HCT116 (cell line): ENCODE measurements at regions not wholly inside any gene's neighbourhood (a gene's known extent, or its start where the extent isn't known, plus 50 kb on each side); places are given as distances from the start of the nearest gene placed in this dataset.

Source experiments
- ATAC-seq: fragments of 200-7000 bp; cut with Tn5 transposase; 2 replicates; pipeline ENCODE4 v1.9.1; 2020; ENCODE audit warnings: mild to moderate bottlenecking, moderate library complexity
- BruUV-seq: library from RNA; stranded (reverse); fragments of 400-500 nt; replicated peaks from 2 replicates; lab custom pipeline; 2021; lab: Mats Ljungman, UMichigan
- CTCF ChIA-PET: fragments of 300-600 bp; sonication (Branson Sonifier 250); formaldehyde crosslinking; loops from one replicate; lab custom pipeline; 2021; ENCODE audit warnings: antibody characterized with exemption; lab: Charles Lee
- POLR2A ChIA-PET: fragments of 300-600, 350-600 bp; sonication (Branson Sonifier 250); formaldehyde crosslinking; loops from one replicate; lab custom pipeline; 2021; ENCODE audit warnings: antibody characterized with exemption; lab: Charles Lee
- RAD21 ChIA-PET, 2 experiments: fragments of 300-600 bp; sonication (Branson Sonifier 250); formaldehyde crosslinking; loops; one replicate each; lab custom pipeline; 2023; ENCODE audit warnings: low total read pairs in 2 of 2; ENCODE audit not compliant: uncharacterized antibody in 2 of 2, unreplicated experiment in 2 of 2, low non-redundant PET in 1 of 2; lab: Charles Lee
- DNase-seq: peaks from one replicate; pipeline ENCODE4 v3.0.0-alpha.2; 2010; ENCODE audit warnings: low read depth, low spot score
- H2AFZ ChIP-seq: fragments of 200-600 bp; shearing (Covaris generic), sonication (generic); 2 replicates; pipeline ENCODE4 v1.6.1; 2017; ENCODE audit warnings: low read depth, mixed run types, mixed read lengths, antibody characterized with exemption, low read length; ENCODE audit not compliant: poor library complexity, severe bottlenecking
- H3K27ac ChIP-seq: 2 replicates; pipeline ENCODE4 v1.5.1; 2012; ENCODE audit warnings: low read depth, low read length
- H3K27me3 ChIP-seq: fragments of 200-600 bp; sonication (generic); 2 replicates; pipeline ENCODE4 v1.6.1; 2016; ENCODE audit warnings: mixed run types, low read length, mixed read lengths; ENCODE audit not compliant: insufficient read depth
- H3K36me3 ChIP-seq, 2 experiments: fragments of 200-500 bp in 1 of 2; fragments of 200-600 bp in 1 of 2; sonication (Bioruptor generic) in 1 of 2; sonication (generic) in 1 of 2; 2 replicates each; pipeline versions ENCODE4 v1.5.1 to v1.6.1; 2014 to 2016; ENCODE audit warnings: low read length in 2 of 2, inconsistent platforms in 1 of 2, mixed read lengths in 1 of 2, mixed run types in 1 of 2; ENCODE audit not compliant: insufficient read depth in 2 of 2, control insufficient read depth in 1 of 2
- H3K4me1 ChIP-seq, 2 experiments: fragments of 200-600 bp in 1 of 2; sonication (generic) in 1 of 2; 2 replicates each; pipeline versions ENCODE4 v1.5.1 to v1.6.1; 2012 to 2017; ENCODE audit warnings: low read length in 2 of 2, inconsistent platforms in 1 of 2, mild to moderate bottlenecking in 1 of 2, mixed read lengths in 1 of 2, mixed run types in 1 of 2, moderate library complexity in 1 of 2; ENCODE audit not compliant: insufficient read depth in 2 of 2, control insufficient read depth in 1 of 2
- H3K4me2 ChIP-seq: fragments of 200-600 bp; sonication (generic); 2 replicates; pipeline ENCODE4 v1.6.1; 2017; ENCODE audit warnings: mixed run types, low read length, mixed read lengths
- H3K4me3 ChIP-seq, 2 experiments: fragments of 200-600 bp in 1 of 2; sonication (generic) in 1 of 2; replicated peaks in 1 of 2; 2 replicates each; pipeline ENCODE4 v1.5.1; 2011 to 2016; ENCODE audit warnings: low read length in 2 of 2, control low read depth in 1 of 2, low read depth in 1 of 2, mild to moderate bottlenecking in 1 of 2, mixed read lengths in 1 of 2, mixed run types in 1 of 2
- H3K79me2 ChIP-seq: fragments of 200-600 bp; sonication (generic); 2 replicates; pipeline ENCODE4 v1.6.1; 2017; ENCODE audit warnings: mild to moderate bottlenecking, mixed run types, low read length, moderate library complexity, mixed read lengths; ENCODE audit not compliant: insufficient read depth
- H3K9ac ChIP-seq: fragments of 200-600 bp; sonication (generic); 2 replicates; pipeline ENCODE4 v1.6.1; 2016; ENCODE audit warnings: low read length, mixed read lengths
- H3K9me2 ChIP-seq: fragments of 200-600 bp; sonication (generic), shearing (Covaris generic); 2 replicates; pipeline ENCODE4 v1.6.1; 2017; ENCODE audit warnings: mixed run types, mild to moderate bottlenecking, moderate library complexity; ENCODE audit not compliant: insufficient read depth
- H3K9me3 ChIP-seq, 2 experiments: fragments of 200-500 bp in 1 of 2; fragments of 200-600 bp in 1 of 2; sonication (Bioruptor generic) in 1 of 2; sonication (generic) in 1 of 2; 2 replicates each; pipeline ENCODE4 v1.6.1; 2014 to 2017; ENCODE audit warnings: low read length in 2 of 2, mixed read lengths in 2 of 2, inconsistent platforms in 1 of 2, low read depth in 1 of 2, mild to moderate bottlenecking in 1 of 2, mixed run types in 1 of 2, moderate library complexity in 1 of 2; ENCODE audit not compliant: control insufficient read depth in 1 of 2, insufficient read depth in 1 of 2
- H4K20me1 ChIP-seq: fragments of 200-600 bp; sonication (generic), shearing (Covaris generic); 2 replicates; pipeline ENCODE4 v1.6.1; 2017; ENCODE audit warnings: mixed run types, mild to moderate bottlenecking, moderate library complexity; ENCODE audit not compliant: insufficient read depth
- ATF3 ChIP-seq: IDR thresholded peaks from 2 replicates; pipeline ENCODE4 v1.6.1; 2012
- CBX3 ChIP-seq: IDR thresholded peaks from 2 replicates; pipeline ENCODE4 v1.6.1; 2012; ENCODE audit warnings: low read depth
- CEBPB ChIP-seq: IDR thresholded peaks from 2 replicates; pipeline ENCODE4 v1.6.1; 2012; ENCODE audit warnings: low read depth
- EZH2 ChIP-seq: fragments of 200-600 bp; sonication (generic); IDR thresholded peaks from 2 replicates; pipeline ENCODE4 v1.6.1; 2017; ENCODE audit warnings: antibody characterized with exemption, mixed run types
- EZH2phosphoT487 ChIP-seq: fragments of 200-600 bp; IDR thresholded peaks from 2 replicates; pipeline ENCODE4 v1.6.1; 2018; ENCODE audit warnings: antibody characterized with exemption, borderline replicate concordance
- JUND ChIP-seq: IDR thresholded peaks from 2 replicates; pipeline ENCODE4 v1.6.1; 2012
- POLR2A ChIP-seq: IDR thresholded peaks from 2 replicates; pipeline ENCODE4 v1.7.0; 2011; ENCODE audit warnings: borderline replicate concordance; ENCODE audit not compliant: insufficient read depth, insufficient read length; ENCODE audit errors: extremely low read depth
- POLR2AphosphoS5 ChIP-seq: IDR thresholded peaks from 2 replicates; pipeline ENCODE4 v1.6.1; 2011; ENCODE audit warnings: mild to moderate bottlenecking, low read depth, low read length, moderate library complexity
- RAD21 ChIP-seq: IDR thresholded peaks from 2 replicates; pipeline ENCODE4 v1.6.1; 2012; ENCODE audit warnings: low read depth, mild to moderate bottlenecking
- SIN3A ChIP-seq: IDR thresholded peaks from 2 replicates; pipeline ENCODE4 v1.6.1; 2012; ENCODE audit warnings: low read depth
- SP1 ChIP-seq: IDR thresholded peaks from 2 replicates; pipeline ENCODE4 v1.6.1; 2012; ENCODE audit warnings: low read depth
- SRF ChIP-seq: IDR thresholded peaks from 2 replicates; pipeline ENCODE4 v1.6.1; 2012; ENCODE audit warnings: low read depth
- TCF7L2 ChIP-seq: IDR thresholded peaks from 2 replicates; pipeline ENCODE4 v1.7.0; 2011; ENCODE audit warnings: borderline replicate concordance, inconsistent platforms; ENCODE audit not compliant: insufficient read depth, insufficient read length; ENCODE audit errors: extremely low read depth
- YY1 ChIP-seq: IDR thresholded peaks from 2 replicates; pipeline ENCODE4 v1.6.1; 2011; ENCODE audit warnings: low read length, low read depth, moderate library complexity, mild to moderate bottlenecking; ENCODE audit not compliant: insufficient replicate concordance; ENCODE audit errors: extremely low read depth
- ZFX ChIP-seq: fragments of 450-650 bp; IDR thresholded peaks from 2 replicates; pipeline ENCODE4 v1.6.1; 2017
- ZNF274 ChIP-seq: fragments of 200-500 bp; sonication (Bioruptor generic); IDR thresholded peaks from 2 replicates; pipeline ENCODE4 v1.6.1; 2014; ENCODE audit warnings: mild to moderate bottlenecking, low read depth, low read length, inconsistent platforms
- intact Hi-C: fragments of 100-400 bp; cut with micrococcal nuclease; formaldehyde crosslinking; loops from 2 replicates; pipeline ENCODE4 v1.10.0; 2022
- TF ChIP-seq, protein P1 (sequence below): IDR thresholded peaks from 2 replicates; pipeline ENCODE4 v1.6.1; 2012

- intact Hi-C loops = no loop called here
- Histone ChIP-seq H3K4me1 (no peaks in the 10 kb centered on the region; a peak in 1 of 4 replicates), H3K9me3 (no peaks in the 10 kb centered on the region), H3K9me2 (no peaks in the 10 kb centered on the region), H2AFZ (no peak overlapping the region), H4K20me1 (no peaks in the 10 kb centered on the region), H3K9ac (no peak overlapping the region), H3K27ac (no peak overlapping the region), H3K4me3 (no peak overlapping the region), H3K79me2 (no peaks in the 10 kb centered on the region), H3K36me3 (no peaks in the 10 kb centered on the region), H3K27me3 (no peaks in the 10 kb centered on the region), H3K4me2 (no peak overlapping the region)
- POLR2A ChIA-PET = no interaction called here
- BruUV-seq = no TSS peak
- TF ChIP-seq, protein P1, sequence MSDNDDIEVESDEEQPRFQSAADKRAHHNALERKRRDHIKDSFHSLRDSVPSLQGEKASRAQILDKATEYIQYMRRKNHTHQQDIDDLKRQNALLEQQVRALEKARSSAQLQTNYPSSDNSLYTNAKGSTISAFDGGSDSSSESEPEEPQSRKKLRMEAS = no peak
- TF ChIP-seq POLR2AphosphoS5 (no peak), TCF7L2 (no peak), SIN3A (no peak), EZH2 (no peak), ATF3 (no peak), ZFX (no peak), SRF (no peak), CEBPB (no peak), EZH2phosphoT487 (no peak), RAD21 (no peak), ZNF274 (no peak), YY1 (no peak), SP1 (no peak), POLR2A (no peak), JUND (no peak), CBX3 (no peak)
- RAD21 ChIA-PET = no interaction called here
- CTCF ChIA-PET = no interaction called here
- ATAC-seq = no peak
- DNase-seq = no peak
Observed at GRCh38 chrX:40182615-40183014, 84.9 kb upstream of the BCOR start.
